BLaER1 treated with 17β-estradiol and CSF1 and Interleukin-3, amounts not matched to agents 10 nM and 100 nM (cell line): ENCODE measurements at regions not wholly inside any gene's neighbourhood (a gene's known extent, or its start where the extent isn't known, plus 50 kb on each side); places are given as distances from the start of the nearest gene placed in this dataset.

ENCODE experiments used
- H3K27ac ChIP-seq, 11 experiments: shearing (Covaris generic); formaldehyde crosslinking; 2 replicates each; pipeline ENCODE4 v1.8.1; 2022
- H3K27me3 ChIP-seq, 11 experiments: shearing (Covaris generic); formaldehyde crosslinking; 2 replicates each; pipeline ENCODE4 v1.8.1; 2022
- H3K36me3 ChIP-seq, 11 experiments: shearing (Covaris generic); formaldehyde crosslinking; 2 replicates each; pipeline ENCODE4 v1.8.1; 2022
- H3K4me1 ChIP-seq, 10 experiments: shearing (Covaris generic); formaldehyde crosslinking; 2 replicates each; pipeline ENCODE4 v1.8.1; 2022
- H3K4me2 ChIP-seq, 11 experiments: shearing (Covaris generic); formaldehyde crosslinking; 2 replicates each; pipeline ENCODE4 v1.8.1; 2022
- H3K4me3 ChIP-seq, 10 experiments: shearing (Covaris generic); formaldehyde crosslinking; 2 replicates each; pipeline ENCODE4 v1.8.1; 2022
- H3K9ac ChIP-seq, 11 experiments: shearing (Covaris generic); formaldehyde crosslinking; 2 replicates each; pipeline ENCODE4 v1.8.1; 2022
- H3K9me3 ChIP-seq, 11 experiments: shearing (Covaris generic); formaldehyde crosslinking; replicated peaks in 1 of 11; 2 replicates each; pipeline ENCODE4 v1.8.1; 2022
- H4K20me1 ChIP-seq, 11 experiments: shearing (Covaris generic); formaldehyde crosslinking; 2 replicates each; pipeline ENCODE4 v1.8.1; 2022
- Cebpa-rat ChIP-seq, 11 experiments: shearing (Covaris generic); IDR thresholded peaks; 2 replicates each; pipeline ENCODE4 v1.8.1; 2022

GRCh38 chr2:155022531-155022930, 324.0 kb downstream of the KCNJ3 start:
- H3K9me3 ChIP-seq: no peaks in the 10 kb centered on the region
- no peak for TF ChIP-seq Cebpa-rat (IDR thresholded peaks at IDR 0.05)
- H4K20me1 ChIP-seq: no peaks in the 10 kb centered on the region
- no peak overlapping the region for H3K4me2 ChIP-seq
- no peak overlapping the region for H3K9ac ChIP-seq
- H3K27ac ChIP-seq: no peak overlapping the region
- H3K4me3 ChIP-seq: no peak overlapping the region
- H3K27me3 ChIP-seq: no peaks in the 10 kb centered on the region
- H3K4me1 ChIP-seq: no peaks in the 10 kb centered on the region
- no peaks in the 10 kb centered on the region for H3K36me3 ChIP-seq

DNA sequence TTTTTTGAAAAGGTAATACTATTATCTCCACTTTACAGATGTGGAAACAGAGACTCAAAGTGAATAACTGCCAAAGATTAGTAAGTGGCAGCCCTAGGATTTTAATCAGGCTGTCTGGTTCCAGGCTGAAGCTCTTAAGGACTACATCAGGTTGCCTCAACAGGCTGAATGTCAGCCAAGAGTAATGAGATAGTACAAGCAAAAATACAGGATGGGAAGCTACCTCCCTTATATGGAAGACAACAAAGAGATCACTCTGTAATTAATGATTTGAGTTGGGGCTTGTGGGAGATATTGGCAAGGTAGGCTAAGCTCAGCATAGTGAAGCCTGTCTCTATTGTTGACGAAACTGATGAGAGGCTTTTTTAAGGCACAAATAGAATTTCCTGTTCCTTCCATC, 323.1 kb downstream of the KCNJ3 start:
- H3K36me3 ChIP-seq: no peaks in the 10 kb centered on the region
- no peaks in the 10 kb centered on the region for H3K4me1 ChIP-seq
- no peak overlapping the region for H3K4me3 ChIP-seq
- no peak overlapping the region for H3K27ac ChIP-seq
- H3K4me2 ChIP-seq: no peak overlapping the region
- no peaks in the 10 kb centered on the region for H3K27me3 ChIP-seq
- TF ChIP-seq Cebpa-rat (IDR thresholded peaks at IDR 0.05): no peak
- no peaks in the 10 kb centered on the region for H4K20me1 ChIP-seq
- H3K9me3 ChIP-seq: no peaks in the 10 kb centered on the region
- H3K9ac ChIP-seq: no peak overlapping the region

- TF ChIP-seq Cebpa-rat (IDR thresholded peaks at IDR 0.05): no peak
- H3K36me3 ChIP-seq: no peaks in the 10 kb centered on the region
- H3K9ac ChIP-seq: no peak overlapping the region
- no peaks in the 10 kb centered on the region for H3K4me1 ChIP-seq
- H4K20me1 ChIP-seq: no peaks in the 10 kb centered on the region
- H3K4me2 ChIP-seq: no peak overlapping the region
- H3K4me3 ChIP-seq: no peak overlapping the region
- no peak overlapping the region for H3K27ac ChIP-seq
- no peaks in the 10 kb centered on the region for H3K9me3 ChIP-seq
- H3K27me3 ChIP-seq: no peaks in the 10 kb centered on the region
Observed at GRCh38 chr2:155020246-155020645, 321.8 kb downstream of the KCNJ3 start.

GRCh38 chr2:155010925-155011324, 312.4 kb downstream of the KCNJ3 start:
- TF ChIP-seq Cebpa-rat (IDR thresholded peaks at IDR 0.05): no peak
- Histone ChIP-seq H3K4me1 (no peaks in the 10 kb centered on the region), H3K9ac (no peak overlapping the region), H3K27me3 (no peaks in the 10 kb centered on the region), H3K4me3 (no peak overlapping the region), H3K9me3 (no peaks in the 10 kb centered on the region), H3K27ac (no peak overlapping the region), H4K20me1 (no peaks in the 10 kb centered on the region), H3K36me3 (no peaks in the 10 kb centered on the region), H3K4me2 (no peak overlapping the region)

GRCh38 chr2:154995361-154995760, 296.9 kb downstream of the KCNJ3 start:
- no peak overlapping the region for H3K9ac ChIP-seq
- TF ChIP-seq Cebpa-rat (IDR thresholded peaks at IDR 0.05): no peak
- no peaks in the 10 kb centered on the region for H3K36me3 ChIP-seq
- H4K20me1 ChIP-seq: no peaks in the 10 kb centered on the region
- no peaks in the 10 kb centered on the region for H3K27me3 ChIP-seq
- no peaks in the 10 kb centered on the region for H3K4me1 ChIP-seq
- H3K27ac ChIP-seq: no peak overlapping the region
- H3K4me2 ChIP-seq: no peak overlapping the region
- no peak overlapping the region for H3K4me3 ChIP-seq
- H3K9me3 ChIP-seq: no peaks in the 10 kb centered on the region

DNA sequence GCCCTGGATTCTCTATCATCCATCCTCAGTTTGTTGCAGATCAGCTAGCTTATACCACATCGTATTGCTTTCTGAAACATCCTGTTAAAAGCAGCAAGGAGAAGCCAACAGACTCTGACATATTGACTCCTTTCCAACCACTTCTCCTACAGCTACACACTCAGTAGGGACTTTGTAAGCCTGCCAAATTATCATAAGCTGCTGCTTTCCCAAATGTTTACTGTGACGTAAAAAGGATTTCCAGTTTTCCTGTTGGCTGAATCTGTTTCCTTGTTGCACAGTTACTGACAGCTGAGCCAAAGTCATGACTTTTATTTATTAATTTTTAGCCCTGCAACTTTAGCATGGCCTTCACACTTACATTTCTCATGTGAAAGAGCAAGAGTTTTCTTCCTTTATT, 294.3 kb downstream of the KCNJ3 start:
- Histone ChIP-seq H3K27ac (no peak overlapping the region), H4K20me1 (no peaks in the 10 kb centered on the region), H3K4me2 (no peak overlapping the region), H3K4me1 (no peaks in the 10 kb centered on the region), H3K27me3 (no peaks in the 10 kb centered on the region), H3K9me3 (no peaks in the 10 kb centered on the region), H3K36me3 (no peaks in the 10 kb centered on the region), H3K9ac (no peak overlapping the region), H3K4me3 (no peak overlapping the region)
- TF ChIP-seq Cebpa-rat (IDR thresholded peaks at IDR 0.05): no peak

- no peak for TF ChIP-seq Cebpa-rat (IDR thresholded peaks at IDR 0.05)
- Histone ChIP-seq H3K9ac (peak overlapping the region in 2 of 11 experiments; percentile 6 to 44; a peak in 1 of 22 replicates), H3K4me1 (peaks cover 0 to 31% (median 2%) of the 10 kb centered on the region in 10 experiments; a peak in 9 of 20 replicates), H4K20me1 (no peaks in the 10 kb centered on the region), H3K9me3 (peaks cover 0 to 5% (median 0%) of the 10 kb centered on the region in 11 experiments; a peak in 1 of 22 replicates), H3K4me3 (no peak overlapping the region; a peak in 1 of 20 replicates), H3K4me2 (peak overlapping the region in 4 of 11 experiments; percentile 12 to 76 (median 61); a peak in 4 of 22 replicates), H3K27me3 (no peaks in the 10 kb centered on the region), H3K36me3 (no peaks in the 10 kb centered on the region), H3K27ac (peak overlapping the region in 4 of 11 experiments; percentile 18 to 71 (median 42); a peak in 6 of 22 replicates)
Observed at GRCh38 chr2:154978710-154979109, 280.2 kb downstream of the KCNJ3 start.

DNA sequence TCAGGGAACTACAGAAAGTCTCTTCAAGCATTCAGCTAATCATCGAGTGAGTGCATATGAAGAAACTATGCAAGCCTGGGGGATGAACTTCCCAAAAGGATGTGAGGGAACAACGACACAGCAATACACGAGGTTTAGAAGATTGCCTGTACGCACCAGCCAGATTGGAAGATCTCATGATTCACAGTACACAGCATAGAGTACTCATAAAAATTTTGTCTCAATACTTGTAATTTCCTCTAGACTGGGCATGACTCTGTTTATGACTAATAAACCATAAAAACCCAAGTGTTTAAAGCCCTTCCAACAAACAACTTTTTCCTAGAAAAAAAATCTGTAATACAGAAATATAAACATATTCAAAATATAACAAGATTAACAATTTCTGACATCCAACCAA, 279.7 kb downstream of the KCNJ3 start:
- Histone ChIP-seq H3K27me3 (no peaks in the 10 kb centered on the region), H3K9ac (peak overlapping the region in 2 of 11 experiments; percentile 6 to 44; a peak in 1 of 22 replicates), H3K4me1 (peaks cover 0 to 31% (median 2%) of the 10 kb centered on the region in 10 experiments; a peak in 9 of 20 replicates), H3K9me3 (peaks cover 0 to 5% (median 0%) of the 10 kb centered on the region in 11 experiments; a peak in 1 of 22 replicates), H3K36me3 (no peaks in the 10 kb centered on the region), H3K4me3 (no peak overlapping the region; a peak in 1 of 20 replicates), H4K20me1 (no peaks in the 10 kb centered on the region), H3K27ac (peak overlapping the region in 4 of 11 experiments; percentile 18 to 71 (median 42); a peak in 7 of 22 replicates), H3K4me2 (peak overlapping the region in 4 of 11 experiments; percentile 12 to 76 (median 61); a peak in 7 of 22 replicates)
- TF ChIP-seq Cebpa-rat (IDR thresholded peaks at IDR 0.05): no peak

DNA sequence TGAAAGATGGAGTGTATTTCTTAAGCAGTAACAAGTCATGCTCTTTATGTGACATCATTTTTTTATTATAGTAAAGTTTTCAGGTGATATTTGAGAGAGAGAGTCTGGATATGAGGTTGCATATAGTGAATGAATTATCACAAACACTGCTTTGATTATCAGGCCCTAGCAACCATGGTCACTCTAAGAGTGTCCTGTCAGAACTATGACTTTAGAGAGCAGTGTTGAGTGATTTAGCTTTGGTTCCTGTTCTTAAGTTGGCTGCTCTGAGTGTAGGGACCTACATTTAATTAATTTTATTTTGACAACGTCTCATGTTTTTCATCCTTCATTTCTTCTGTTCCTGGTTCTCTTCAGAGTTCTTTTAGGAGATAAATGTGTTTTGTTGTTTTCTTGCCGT, 275.5 kb downstream of the KCNJ3 start:
- Histone ChIP-seq H3K4me1 (peaks cover 0 to 23% (median 2%) of the 10 kb centered on the region in 10 experiments; a peak in 9 of 20 replicates), H3K9me3 (0 out of 22 replicates have a peak, but pooled peaks cover 0 to under 1% (median 0%) of the 10 kb centered on the region in 11 experiments), H3K27ac (peak overlapping the region in 2 of 11 experiments; percentile 38 to 39; a peak in 1 of 22 replicates), H3K4me2 (peak overlapping the region in 2 of 11 experiments; percentile 21 to 38; a peak in 2 of 22 replicates), H3K36me3 (no peaks in the 10 kb centered on the region), H4K20me1 (no peaks in the 10 kb centered on the region), H3K9ac (no peak overlapping the region), H3K27me3 (no peaks in the 10 kb centered on the region), H3K4me3 (no peak overlapping the region)
- no peak for TF ChIP-seq Cebpa-rat (IDR thresholded peaks at IDR 0.05)

GRCh38 chr2:154963511-154963910, 265.0 kb downstream of the KCNJ3 start:
- Histone ChIP-seq H3K36me3 (no peaks in the 10 kb centered on the region), H3K4me1 (no peaks in the 10 kb centered on the region), H3K9ac (no peak overlapping the region), H3K9me3 (no peaks in the 10 kb centered on the region), H3K4me2 (no peak overlapping the region), H3K4me3 (no peak overlapping the region), H3K27me3 (no peaks in the 10 kb centered on the region), H3K27ac (no peak overlapping the region), H4K20me1 (no peaks in the 10 kb centered on the region)
- no peak for TF ChIP-seq Cebpa-rat (IDR thresholded peaks at IDR 0.05)
